ENCODE measurements at regions not wholly inside any gene's neighbourhood (a gene's known extent, or its start where the extent isn't known, plus 50 kb on each side); places are given as distances from the start of the nearest gene placed in this dataset.

DNA sequence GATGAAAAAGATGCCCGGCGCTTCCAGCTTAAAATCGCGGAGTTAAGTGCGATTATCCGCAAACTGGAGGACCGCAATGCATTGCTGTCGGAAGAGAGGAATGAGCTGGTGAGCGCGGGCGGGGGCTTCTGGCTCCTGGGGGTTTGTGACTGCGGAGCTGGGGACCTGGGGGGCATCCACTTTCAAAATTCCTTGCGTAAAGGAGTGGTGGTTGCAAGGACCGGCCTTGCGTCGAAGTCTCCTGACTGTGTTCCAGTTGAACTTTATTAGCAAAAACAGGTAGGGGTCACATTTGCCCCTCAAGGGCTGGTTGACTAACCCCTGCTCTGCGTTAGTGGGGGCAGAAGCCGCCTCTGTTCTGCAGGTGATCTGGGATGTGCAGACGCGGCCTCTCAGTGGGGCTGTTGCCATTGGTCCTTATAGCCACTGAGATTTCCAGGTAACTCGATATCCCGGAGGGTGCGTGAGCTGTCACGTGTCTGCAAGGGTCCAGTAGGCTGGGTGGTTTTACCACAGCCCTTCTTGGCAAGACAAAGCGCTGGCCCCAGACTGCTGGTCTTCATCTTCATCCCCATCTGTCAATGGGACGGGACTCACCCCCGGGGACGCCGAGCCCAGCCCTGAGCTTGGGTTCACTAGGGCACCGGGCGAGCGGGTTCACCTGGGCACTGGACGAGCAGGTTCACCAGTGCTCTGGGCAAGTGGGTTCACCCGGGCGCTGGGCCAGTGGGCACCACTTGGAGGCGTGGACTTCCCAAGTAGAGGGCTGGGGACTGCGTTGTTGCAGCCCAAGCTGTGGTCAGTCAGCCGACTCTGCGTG lies 51.5 kb upstream of the DPYSL4 start:
- no peak for DNase-seq

DNA sequence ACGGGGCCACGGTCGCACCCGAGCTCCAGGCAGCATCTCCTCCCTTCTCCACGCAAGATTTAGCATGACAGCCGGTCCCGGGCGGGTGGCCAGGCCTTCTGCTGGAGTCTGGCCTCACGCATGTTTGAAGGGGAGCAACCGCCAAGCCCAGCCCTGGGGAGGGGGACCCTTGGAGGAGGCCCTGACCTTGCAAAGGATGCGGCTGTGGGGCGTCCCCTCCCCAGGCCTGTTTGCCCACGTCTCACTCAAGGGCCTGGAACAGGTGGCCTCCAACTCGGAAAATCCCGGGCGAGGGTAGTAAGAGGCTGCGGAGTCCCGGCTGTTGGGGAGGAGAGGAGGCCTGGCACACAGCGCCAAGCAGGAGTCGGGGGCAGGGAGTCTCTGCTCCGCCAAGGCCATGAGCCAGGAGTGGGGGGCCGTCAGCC lies 50.6 kb upstream of the DPYSL4 start:
- DNase-seq, result peak; percentile 79

GRCh38 chr10:132136689-132137088 lies 50.1 kb upstream of the DPYSL4 start:
- DNase-seq, result peak; percentile 10

All from tongue (tissue), 1 donor.